ENCODE measurements at regions not wholly inside any gene's neighbourhood (a gene's known extent, or its start where the extent isn't known, plus 50 kb on each side); places are given as distances from the start of the nearest gene placed in this dataset.

- CTCF ChIA-PET: no interaction called here
- Histone ChIP-seq H3K4me1 (ENCODE audit: control insufficient read depth in 2 of 2, insufficient read depth in 2 of 2, low read length in 2 of 2) (no peaks in the 10 kb centered on the region), H3K9me3 (ENCODE audit: control extremely low read depth in 1 of 3, control insufficient read depth in 2 of 3, insufficient read depth in 1 of 3, low read length in 2 of 3) (peaks cover 0 to 4% (median 0%) of the 10 kb centered on the region in 3 donors), H3K36me3 (replicated peaks in 1 of 2; ENCODE audit: control extremely low read depth in 1 of 2, control insufficient read depth in 1 of 2, extremely low read depth in 1 of 2, insufficient read depth in 2 of 2, low read length in 1 of 2) (no peaks in the 10 kb centered on the region), H3K4me3 (ENCODE audit: control extremely low read depth in 1 of 5, extremely low read depth in 1 of 5, insufficient read depth in 1 of 5, low read depth in 2 of 5, low read length in 4 of 5) (no peak overlapping the region), H3K4me2 (replicated peaks; ENCODE audit: low read depth, low read length, poor library complexity, severe bottlenecking) (no peak overlapping the region), H4K20me1 (ENCODE audit: control insufficient read depth, insufficient read depth, low read length, poor library complexity, severe bottlenecking) (no peaks in the 10 kb centered on the region), H3K79me2 (ENCODE audit: control insufficient read depth, insufficient read depth, low read length) (no peaks in the 10 kb centered on the region), H3K27me3 (replicated peaks in 1 of 4; ENCODE audit: control extremely low read depth in 1 of 4, control insufficient read depth in 3 of 4, insufficient read depth in 4 of 4, low read length in 3 of 4) (no peaks in the 10 kb centered on the region), H2AFZ (ENCODE audit: insufficient read depth, low read depth, low read length, poor library complexity, severe bottlenecking) (no peak overlapping the region), H3K27ac (ENCODE audit: low read length in 2 of 2) (no peak overlapping the region), H3K9ac (ENCODE audit: low read length) (no peak overlapping the region)
- no peak overlapping the region for H3K4me3 Mint-ChIP-seq
- DNase-seq (no peak), ATAC-seq (ENCODE audit: low read depth) (no peak)
- POLR2A ChIA-PET: no interaction called here
- H3K9me3 Mint-ChIP-seq (ENCODE audit: insufficient read depth): peaks cover 8% of the 10 kb centered on the region
- H3K27ac Mint-ChIP-seq: no peak overlapping the region
- TF ChIP-seq EZH2 (IDR thresholded peaks at IDR 0.05; ENCODE audit: borderline replicate concordance, insufficient read depth, low read depth, low read length, poor library complexity, severe bottlenecking): no peak
- TF ChIP-seq CTCF (IDR thresholded peaks at IDR 0.05): no peak
- intact Hi-C loops (cut with micrococcal nuclease): no loop called here
- no peaks in the 10 kb centered on the region for H3K27me3 Mint-ChIP-seq
- WGBS (ENCODE audit: insufficient coverage): 93% methylated on average over 2 of the region's 3 CpGs
- no peaks in the 10 kb centered on the region for H3K4me1 Mint-ChIP-seq
Observed at GRCh38 chr2:107428781-107429180, 397.9 kb upstream of the RGPD4 start.

- no peaks in the 10 kb centered on the region for H3K36me3 ChIP-seq (replicated peaks in 1 of 2; ENCODE audit: control extremely low read depth in 1 of 2, control insufficient read depth in 1 of 2, extremely low read depth in 1 of 2, insufficient read depth in 2 of 2, low read length in 1 of 2)
- Mint-ChIP-seq H3K9me3 (ENCODE audit: insufficient read depth) (peaks cover 8% of the 10 kb centered on the region), H3K27me3 (no peaks in the 10 kb centered on the region), H3K27ac (no peak overlapping the region), H3K4me3 (no peak overlapping the region), H3K4me1 (no peaks in the 10 kb centered on the region)
- H3K4me2 ChIP-seq (replicated peaks; ENCODE audit: low read depth, low read length, poor library complexity, severe bottlenecking): no peak overlapping the region
- DNase-seq: no peak
- no peak overlapping the region for H3K4me3 ChIP-seq (ENCODE audit: control extremely low read depth in 1 of 5, extremely low read depth in 1 of 5, insufficient read depth in 1 of 5, low read depth in 2 of 5, low read length in 4 of 5)
- peaks cover 0 to 4% (median 0%) of the 10 kb centered on the region in 3 donors for H3K9me3 ChIP-seq (ENCODE audit: control extremely low read depth in 1 of 3, control insufficient read depth in 2 of 3, insufficient read depth in 1 of 3, low read length in 2 of 3)
- WGBS (ENCODE audit: insufficient coverage): no CpG with 5 or more reads among the region's 1 CpG
- no peaks in the 10 kb centered on the region for H3K27me3 ChIP-seq (replicated peaks in 1 of 4; ENCODE audit: control extremely low read depth in 1 of 4, control insufficient read depth in 3 of 4, insufficient read depth in 4 of 4, low read length in 3 of 4)
- POLR2A ChIA-PET: no interaction called here
- intact Hi-C loops (cut with micrococcal nuclease): no loop called here
- TF ChIP-seq CTCF (IDR thresholded peaks at IDR 0.05) (no peak), EZH2 (IDR thresholded peaks at IDR 0.05; ENCODE audit: borderline replicate concordance, insufficient read depth, low read depth, low read length, poor library complexity, severe bottlenecking) (no peak)
- no peaks in the 10 kb centered on the region for H4K20me1 ChIP-seq (ENCODE audit: control insufficient read depth, insufficient read depth, low read length, poor library complexity, severe bottlenecking)
- no peaks in the 10 kb centered on the region for H3K79me2 ChIP-seq (ENCODE audit: control insufficient read depth, insufficient read depth, low read length)
- no peak overlapping the region for H3K27ac ChIP-seq (ENCODE audit: low read length in 2 of 2)
- no peak overlapping the region for H3K9ac ChIP-seq (ENCODE audit: low read length)
- no peak overlapping the region for H2AFZ ChIP-seq (ENCODE audit: insufficient read depth, low read depth, low read length, poor library complexity, severe bottlenecking)
- H3K4me1 ChIP-seq (ENCODE audit: control insufficient read depth in 2 of 2, insufficient read depth in 2 of 2, low read length in 2 of 2): no peaks in the 10 kb centered on the region
- CTCF ChIA-PET: no interaction called here
- ATAC-seq (ENCODE audit: low read depth): no peak
Observed at GRCh38 chr2:107430006-107430405, 396.7 kb upstream of the RGPD4 start.

Measured in B cell (primary cell).